HPDE6-E6E7 (cell line): ENCODE measurements at regions not wholly inside any gene's neighbourhood (a gene's known extent, or its start where the extent isn't known, plus 50 kb on each side); places are given as distances from the start of the nearest gene placed in this dataset.

ENCODE experiments used
- DNase-seq: peaks from one replicate; pipeline ENCODE4 v3.0.0; 2011; ENCODE audit warnings: missing footprints; ENCODE audit errors: extremely low spot score

DNA sequence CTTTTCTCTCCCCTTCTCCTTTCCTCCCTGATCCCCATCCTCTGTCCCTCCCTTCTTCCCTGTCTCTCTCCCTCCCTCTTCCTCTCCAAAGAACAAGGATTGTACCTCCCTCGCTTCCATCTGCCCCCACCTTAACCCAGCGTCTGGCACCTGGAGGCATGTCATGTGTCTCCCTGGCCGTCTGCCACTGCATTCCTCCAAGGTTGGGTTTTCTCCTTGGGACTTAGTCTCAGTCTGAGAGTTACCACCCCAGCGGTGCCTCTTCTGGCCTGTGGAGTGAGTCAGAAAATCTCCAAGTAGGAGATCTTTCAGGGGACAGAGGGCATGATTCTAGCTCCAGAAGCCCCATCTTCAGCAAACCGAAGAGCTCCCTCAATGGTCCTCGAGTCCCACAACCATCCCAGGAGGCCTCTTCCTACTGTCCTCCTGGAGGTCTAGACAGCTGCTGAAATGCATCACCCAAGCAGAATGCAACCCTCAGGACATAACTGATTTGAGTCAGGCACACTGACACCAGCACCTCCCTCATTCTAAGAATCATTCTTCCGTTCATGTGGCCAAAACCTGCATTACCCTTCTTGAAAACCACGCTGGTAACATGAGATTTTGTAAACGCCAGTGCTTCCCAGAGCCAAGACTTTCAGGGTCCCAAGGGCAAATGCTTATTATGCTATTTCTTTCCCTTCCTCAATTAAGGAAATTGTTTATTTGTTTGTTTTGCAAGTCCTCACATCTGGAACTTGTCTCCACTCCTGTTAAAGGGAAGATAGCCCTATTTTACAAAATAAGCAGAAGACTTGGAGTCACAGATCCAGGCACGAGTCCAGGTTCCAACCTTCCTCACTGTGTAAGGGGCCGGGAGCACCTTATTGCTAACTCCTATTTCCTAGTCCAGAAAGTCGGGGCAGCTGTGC lies 463.2 kb downstream of the BCL11B start:
- DNase-seq: no peak

DNA sequence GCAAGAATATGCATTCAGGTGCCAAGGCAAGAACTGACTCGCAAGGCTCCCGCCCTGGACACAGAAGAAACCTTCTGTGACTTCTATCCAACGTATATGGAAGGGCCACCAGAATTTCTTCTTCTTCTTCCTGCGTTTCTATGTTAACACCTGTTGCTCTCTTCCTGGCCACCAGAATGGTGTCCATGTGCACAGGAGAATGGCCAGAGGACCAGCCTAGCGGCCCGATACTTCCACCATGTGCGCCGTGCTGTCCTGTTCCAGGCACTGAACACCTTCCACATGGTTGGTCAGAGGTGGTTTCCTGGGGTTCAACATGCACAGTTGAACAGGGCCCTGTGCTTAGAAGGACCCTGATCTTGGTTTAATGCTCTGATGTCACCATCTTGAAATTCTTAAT lies 455.8 kb downstream of the BCL11B start:
- no peak for DNase-seq

DNA sequence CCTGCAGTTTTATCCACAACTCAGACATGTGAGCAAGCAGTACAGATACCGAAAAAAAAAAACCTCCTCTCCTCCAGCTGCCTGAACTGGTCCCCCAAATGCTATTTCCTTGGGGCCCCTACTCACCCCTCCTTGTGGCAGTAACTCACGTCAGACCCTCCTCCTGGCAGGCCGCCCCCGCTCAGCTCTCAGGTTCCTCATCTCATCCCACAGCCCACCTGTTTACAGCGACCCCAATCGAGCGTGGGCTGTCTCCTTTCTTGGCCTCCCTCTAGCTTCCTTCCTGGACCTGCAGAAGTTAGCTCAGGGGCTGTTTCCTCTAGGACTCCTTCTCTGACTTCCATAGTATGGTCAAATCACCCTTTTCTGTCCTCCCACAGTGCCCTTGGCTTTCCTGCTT lies 455.3 kb downstream of the BCL11B start:
- DNase-seq: no peak

DNA sequence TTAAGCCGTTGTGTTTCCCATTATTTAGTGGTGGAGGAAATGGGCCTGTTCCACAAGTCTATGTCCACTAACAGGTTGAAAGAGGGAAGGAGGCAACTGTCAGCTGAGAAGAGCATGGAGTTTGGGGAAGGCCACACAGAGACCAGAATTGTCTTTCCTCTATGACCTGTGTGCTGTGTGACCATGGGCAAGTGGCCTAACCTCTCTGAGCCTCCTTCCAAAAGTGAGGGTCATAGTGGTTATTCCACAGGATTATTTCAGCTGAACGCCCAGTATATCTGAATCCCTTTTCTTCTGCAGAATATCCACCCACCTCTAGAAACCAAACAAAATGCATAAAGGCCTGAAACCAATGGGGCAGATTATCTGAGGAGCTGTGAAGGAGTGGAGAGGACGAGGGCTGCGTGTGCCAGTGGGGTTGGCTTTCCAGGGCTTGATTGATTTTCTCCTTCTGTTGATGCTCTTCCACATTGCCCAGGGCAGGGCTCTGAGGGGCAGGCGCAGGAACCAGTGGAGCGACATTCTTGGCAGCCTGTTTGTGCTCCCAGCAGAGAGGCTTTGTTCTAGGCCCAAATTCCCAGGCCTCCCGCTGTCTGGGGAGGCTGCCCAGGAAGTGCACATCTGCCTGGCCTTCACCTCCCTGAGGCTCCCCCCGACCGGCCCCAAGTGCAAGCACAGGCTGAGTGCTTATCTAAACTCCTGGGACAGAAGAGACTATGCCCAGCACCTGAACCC lies 452.7 kb downstream of the BCL11B start:
- DNase-seq: no peak

DNA sequence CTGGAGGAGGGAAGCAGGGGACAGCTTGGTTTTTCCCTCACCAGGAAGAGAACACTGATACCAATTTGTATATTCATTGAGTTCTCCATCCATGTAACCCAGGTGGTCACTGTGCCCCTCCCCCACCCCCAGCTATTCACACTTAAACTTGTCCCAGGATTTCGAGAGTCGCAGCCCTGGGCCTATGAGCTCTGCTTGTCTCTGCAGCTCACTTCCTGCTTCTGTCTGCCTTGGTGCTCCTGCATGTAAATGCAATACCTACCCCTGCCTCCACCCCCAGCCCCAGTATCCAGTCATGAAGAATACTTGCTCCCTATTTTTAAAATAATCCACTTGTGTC lies 452.2 kb downstream of the BCL11B start:
- DNase-seq: no peak

DNA sequence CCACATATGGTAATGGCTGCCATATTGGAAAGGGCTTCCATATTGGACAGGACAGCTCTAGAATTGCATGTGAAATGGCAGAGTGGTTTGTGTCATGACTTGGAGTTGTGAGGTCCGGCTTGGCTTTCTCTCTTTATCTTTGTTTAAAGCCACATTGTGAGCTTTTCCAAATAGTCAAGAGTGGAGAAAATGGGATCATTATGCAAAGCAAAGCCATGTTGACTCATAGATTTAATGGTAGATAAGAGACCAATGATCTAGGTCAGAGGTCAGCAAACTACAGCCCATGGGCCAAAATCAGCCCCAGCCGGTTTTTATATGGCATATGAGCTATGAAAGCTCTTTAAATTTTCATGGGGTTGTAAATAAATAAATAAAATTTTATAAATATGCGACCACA lies 449.1 kb downstream of the BCL11B start:
- no peak for DNase-seq

DNA sequence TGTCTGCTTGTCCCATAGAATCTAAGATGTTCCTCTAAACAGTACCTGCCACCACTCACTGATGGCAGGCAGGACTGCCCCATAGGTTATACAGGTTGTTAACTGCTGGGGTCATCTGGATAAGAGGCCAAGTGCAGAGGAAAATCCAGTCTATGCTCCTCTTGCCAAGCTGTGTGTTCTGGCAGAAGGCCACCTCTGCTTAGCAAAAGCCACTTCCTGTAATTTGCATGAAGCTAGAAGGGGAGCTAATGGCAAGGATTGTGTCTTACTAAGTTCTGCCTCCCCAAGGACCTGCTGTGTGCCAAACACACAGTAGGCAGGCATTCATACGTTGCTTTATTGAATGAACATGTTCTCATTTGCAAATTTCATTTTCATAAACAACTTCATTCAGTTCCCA lies 445.4 kb downstream of the BCL11B start:
- no peak for DNase-seq

DNA sequence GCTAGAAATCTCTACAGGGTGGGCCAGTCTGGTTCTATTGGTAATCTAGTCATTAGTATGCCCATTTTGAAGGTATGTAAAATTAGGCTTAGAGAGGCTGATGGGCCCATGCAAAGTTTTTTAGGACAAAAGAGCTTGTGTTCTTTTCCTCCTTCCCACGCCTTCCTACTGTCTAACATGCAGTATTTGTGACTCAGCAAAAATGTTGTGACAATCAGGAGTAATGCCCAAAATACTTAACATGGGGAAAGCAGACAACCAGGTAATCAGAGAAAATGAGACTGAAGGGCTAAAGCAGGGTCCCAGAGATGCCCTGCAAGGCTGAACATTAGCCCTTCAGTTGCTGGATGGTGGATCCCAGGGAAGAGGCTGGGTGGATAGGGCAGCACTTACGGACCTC lies 437.9 kb downstream of the BCL11B start:
- no peak for DNase-seq

DNA sequence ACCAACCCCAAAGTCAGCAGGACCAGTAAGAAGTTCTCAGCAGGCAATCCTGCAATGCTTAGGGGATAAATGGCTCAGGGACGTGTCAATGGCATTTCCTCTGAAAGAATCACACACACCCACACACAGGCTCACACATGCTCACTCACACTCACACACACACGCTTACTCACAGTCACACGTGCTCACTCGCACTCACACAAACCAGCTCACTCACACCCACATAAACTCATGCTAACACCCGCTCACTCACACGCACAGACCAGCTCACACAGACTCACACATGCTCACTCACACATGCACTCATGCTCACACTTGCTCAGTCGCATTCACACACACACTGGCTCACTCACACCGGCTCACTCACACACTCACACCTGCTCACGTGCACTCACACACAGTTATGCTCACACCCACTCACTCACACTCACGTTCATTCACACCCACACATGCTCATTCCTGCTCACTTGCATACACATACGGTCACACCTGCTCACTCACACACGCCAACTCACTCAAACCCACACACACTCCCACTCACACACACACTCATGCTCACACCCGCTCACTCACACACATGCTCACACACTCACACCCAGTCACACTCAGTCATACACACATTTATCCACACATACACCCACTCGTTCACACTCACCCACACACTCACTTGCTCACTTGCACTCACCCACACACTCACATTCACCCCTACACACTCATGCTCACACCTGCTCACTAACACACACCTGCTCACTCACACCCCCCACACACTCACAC lies 436.8 kb downstream of the BCL11B start:
- no peak for DNase-seq

DNA sequence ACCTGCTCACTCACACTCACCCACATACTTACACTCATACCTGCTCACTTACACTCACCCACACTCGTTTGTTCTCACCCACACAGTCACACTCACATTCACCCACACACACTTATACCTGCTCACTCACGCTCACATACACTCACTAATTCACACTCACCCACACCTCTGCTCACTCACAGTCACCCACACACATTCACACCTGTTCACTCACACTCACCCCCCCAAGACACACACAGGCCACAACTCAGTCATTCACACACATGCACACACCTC lies 436.2 kb downstream of the BCL11B start:
- DNase-seq: no peak

DNA sequence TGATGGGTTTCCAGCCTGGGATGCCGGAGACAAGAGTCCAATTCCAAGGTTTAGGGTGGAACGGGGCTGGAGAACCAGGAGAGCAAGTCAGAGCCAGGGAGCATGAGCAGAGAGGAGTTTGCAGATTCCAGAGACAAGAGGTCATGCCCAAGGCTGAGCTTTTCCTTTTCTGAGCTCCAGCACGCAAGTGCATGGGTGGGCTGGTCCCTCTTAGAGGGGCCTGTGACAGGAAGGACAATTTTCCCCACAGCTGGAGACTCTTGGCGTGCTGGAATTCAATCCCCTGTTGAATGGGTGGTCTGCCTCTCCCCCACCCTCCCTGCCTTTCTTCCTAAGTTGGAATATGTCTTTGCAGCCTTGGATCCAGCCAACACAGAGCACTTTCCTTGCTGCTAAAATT lies 431.9 kb downstream of the BCL11B start:
- no peak for DNase-seq

DNA sequence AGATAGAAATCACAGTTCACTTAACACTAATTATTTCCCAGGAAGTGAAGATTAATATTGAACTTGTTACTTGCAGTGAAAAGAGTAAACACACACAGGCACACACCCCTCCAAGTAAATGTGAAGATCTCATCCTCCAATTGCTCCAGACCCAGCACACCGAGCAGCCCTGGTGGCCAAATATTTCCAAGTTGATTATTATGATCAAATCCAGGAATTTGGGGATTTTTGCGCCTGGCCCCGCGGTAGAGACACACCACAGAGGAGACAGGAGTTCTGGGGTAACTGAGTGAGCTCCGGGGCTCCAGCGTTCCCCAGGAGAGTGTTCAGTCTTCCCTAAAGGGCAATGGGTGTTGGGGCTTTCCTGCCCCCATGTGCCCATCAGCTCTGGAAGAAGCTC lies 431.5 kb downstream of the BCL11B start:
- DNase-seq: no peak

DNA sequence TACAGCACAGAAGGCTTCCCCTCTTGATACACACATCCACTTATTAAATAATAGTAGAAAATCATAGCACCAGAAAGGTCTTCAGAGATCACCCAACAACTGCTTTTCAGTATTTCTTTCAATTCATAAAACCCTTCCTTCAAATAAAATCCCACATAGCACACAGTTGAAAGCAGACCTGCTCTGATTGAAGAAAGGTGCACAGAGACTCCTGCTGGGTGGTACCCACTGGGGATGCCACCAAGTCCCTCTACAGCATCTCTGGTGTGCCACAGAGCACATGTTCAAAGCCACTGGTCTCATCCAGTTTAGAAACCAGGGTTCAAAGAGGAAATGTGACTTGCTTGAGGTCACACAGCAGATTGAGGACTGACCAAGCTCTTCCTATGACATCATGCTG lies 427.5 kb downstream of the BCL11B start:
- no peak for DNase-seq

DNA sequence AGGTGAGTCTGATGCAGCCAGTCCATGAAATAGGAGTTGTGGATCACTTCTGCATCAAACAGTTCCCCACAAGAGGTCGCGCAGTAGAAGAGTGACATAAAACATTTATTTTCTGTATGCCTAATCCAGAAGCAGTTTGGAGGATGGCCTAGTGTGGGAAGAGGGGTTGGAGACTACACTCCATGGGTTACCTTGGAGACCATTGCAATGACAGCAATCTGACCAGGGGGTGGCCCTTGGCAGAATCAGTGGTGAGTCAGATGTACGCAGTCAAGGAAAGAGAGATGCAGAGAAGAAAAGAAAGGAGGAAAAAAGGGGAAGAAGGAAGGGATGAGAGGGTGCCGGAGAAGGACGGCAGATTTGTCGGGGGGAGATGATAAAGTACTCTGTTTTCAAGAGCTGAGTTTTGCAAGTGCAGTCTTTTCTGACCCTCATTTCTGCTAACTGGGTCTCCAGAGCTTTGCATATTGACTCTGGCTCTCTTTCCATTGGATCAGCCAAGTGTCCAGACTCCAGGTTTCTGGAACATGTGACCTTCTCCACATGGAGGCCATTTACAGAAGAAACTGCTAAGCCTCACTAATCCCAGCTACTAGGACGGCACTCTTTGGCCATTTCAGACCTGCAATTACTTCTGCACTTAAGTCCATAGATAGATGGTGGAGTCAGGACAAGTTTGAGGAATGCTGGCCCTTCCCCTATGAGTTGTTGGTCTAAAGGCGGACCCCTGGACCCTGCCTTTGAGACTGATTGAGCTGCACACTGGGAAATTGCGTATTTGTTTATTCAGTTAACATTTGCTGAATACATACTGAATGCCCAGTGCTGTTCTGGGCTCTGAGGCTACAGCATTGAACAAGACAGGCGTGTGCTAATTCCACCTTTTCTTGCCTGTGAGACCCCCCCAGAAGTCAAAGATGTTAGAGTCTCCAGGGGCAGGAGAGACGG lies 424.2 kb downstream of the BCL11B start:
- no peak for DNase-seq

DNA sequence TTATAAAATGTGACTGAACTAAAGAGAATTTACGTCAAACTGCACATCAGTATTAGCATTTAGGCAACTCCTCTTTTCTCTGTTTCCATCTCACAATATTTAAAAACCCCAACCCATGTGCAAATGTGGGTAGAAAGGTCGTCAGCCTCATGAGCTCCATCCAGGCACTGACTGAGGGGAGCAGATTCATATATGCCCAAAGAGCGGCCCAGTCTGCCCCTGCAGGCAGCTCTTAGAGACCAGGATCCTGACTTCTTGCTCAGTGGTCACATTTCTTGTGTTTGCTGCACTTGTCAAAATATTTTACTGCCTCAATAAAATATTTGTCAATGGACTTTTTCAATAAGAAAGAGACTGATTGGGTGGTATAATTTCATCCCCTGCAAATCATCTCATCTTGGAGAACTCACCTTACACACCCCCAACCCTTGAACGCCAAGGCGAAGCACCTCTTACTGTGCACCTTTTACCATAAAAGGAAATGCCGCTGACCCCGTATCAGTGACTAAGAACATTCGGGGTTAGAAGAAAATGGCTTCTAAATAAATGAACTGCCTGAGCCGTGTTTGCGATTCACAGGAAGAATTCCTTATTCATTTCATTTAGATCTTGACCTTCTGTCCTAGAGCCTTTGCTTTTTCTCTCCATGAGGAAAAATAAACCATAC lies 418.8 kb downstream of the BCL11B start:
- no peak for DNase-seq

DNA sequence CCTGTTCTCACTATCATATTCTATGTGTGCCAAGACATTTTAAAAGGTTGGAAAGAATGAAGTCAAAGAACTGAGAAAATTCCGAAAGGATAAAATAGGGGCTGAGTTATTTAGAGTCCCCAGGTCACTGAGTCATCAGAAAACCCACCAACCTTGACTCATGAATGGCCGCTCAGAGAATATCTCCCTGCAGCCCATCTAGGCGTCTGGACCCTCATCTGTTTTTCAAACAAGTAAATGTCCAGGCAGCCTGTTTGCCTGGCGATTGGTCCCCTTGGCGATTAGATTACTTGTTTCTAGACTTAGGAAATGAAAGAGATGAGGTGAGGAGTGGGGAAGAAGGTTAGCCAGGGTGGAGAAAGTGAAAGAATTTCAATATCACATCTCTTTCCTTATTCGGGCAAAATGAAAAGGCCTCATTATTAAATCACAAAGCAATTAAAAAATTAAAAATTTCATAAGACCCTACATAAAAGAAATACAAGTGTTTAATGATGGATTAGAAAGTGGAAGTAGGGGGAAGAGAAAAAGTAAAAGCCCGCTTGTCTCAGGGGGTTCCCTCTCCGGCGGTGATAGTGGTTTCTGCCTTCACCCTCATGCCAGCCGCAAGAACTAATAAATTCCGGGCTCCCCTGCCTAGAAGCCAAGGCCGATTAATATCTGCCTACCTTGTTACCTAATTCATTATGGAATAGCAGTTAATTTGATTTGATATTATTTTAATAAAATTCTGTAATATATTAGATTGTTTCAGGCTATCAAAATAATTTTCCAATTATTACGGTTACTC lies 415.9 kb downstream of the BCL11B start:
- no peak for DNase-seq

DNA sequence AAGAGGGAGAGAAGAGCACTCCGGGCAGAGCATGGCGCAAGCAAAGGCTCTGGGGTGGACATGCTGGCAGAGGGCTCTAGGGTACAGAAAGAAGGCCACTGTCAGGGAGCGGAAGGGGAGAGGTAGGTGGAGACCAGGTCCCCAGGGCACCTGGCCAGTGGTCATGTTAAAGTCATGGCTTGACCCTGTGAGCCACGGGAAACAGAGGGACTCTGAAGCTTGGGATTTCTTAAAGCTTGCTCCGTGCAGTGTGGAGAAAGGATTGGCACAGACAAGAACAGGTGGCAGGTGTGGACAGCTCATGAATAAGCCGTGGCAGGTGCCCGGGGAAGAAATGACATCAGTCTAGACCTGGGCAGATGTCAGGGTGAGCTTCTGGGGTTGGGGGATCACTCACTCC lies 413.8 kb downstream of the BCL11B start:
- no peak for DNase-seq

DNA sequence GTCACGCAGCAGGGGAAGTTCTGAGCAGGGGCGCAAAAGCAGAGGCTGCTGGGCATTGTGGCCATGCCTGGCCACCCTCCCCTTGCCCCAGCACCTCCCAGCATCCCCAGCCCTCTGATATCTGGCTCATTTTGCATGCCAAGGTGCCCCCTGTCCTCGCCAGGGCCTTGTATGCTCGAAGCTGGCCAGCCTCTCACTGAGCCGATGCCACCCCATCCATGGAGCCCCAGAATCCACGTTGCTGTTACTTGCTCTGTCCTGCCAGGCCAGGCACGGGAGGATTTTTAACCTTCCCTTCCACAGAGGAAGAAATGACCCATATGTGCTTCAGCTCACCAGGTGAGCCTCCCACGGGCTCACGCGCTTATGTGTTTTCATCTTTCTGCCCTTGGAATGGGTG lies 413.4 kb downstream of the BCL11B start:
- no peak for DNase-seq

DNA sequence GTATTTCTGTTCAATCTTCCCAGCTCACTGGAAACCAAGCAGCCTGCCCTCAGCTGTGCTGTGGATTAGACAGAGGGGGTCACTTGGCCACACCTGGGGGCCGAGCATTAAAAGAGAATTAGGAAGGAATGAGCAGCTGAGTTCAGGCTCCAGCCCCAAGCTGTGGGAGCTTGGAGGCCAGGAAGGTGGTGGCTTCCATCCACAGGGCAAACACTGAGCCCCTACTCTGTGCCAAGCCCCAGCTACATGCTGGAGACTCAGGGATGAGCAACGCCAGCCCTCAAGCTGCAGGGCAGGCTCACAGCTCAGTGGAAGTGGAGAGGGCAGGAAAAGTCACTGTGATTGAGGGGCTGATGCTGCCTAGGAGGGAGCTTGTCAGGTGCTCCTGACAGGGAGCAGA lies 412.7 kb downstream of the BCL11B start:
- no peak for DNase-seq

DNA sequence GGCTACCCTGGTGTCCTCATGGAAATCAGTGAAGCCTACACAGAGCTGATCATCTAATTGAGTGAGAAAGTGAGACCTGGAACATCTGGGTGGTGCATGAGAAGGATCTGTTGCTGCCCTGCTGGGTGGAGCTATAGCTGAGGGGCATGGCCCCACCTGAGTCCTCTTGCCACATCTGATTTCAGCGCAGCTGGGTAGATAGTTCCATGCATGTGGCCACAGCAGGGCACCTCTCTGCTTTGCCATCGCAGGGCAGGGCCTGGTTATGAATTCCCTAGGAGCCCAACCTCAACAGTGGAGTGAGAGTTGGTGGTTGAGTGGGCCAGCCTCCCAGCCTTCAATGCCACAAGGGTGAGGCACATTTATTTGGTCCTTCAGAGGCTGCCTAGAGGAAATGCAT lies 407.8 kb downstream of the BCL11B start:
- DNase-seq: no peak
